ENCODE measurements at regions not wholly inside any gene's neighbourhood (a gene's known extent, or its start where the extent isn't known, plus 50 kb on each side); places are given as distances from the start of the nearest gene placed in this dataset.

DNA sequence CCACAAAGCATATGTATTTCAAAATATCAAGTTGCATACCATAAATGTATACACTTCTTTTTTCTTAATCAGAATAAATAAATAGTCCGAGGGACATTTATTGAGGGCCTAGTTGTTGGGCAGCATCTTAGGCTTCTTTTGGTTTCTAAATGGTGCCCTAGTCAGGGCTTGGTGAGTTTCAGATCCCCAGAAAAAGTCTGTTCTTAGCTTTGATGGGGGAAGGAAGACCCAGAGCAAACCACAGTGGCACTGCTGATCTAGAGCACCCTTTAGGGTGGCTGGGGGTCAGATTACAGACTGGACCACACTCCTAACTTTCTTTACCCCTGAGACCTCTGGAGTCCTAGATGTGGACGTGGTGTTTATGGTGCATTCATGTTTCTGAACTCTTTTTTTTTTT lies 97.8 kb downstream of the C9orf152 start:
- TF ChIP-seq, protein P1, sequence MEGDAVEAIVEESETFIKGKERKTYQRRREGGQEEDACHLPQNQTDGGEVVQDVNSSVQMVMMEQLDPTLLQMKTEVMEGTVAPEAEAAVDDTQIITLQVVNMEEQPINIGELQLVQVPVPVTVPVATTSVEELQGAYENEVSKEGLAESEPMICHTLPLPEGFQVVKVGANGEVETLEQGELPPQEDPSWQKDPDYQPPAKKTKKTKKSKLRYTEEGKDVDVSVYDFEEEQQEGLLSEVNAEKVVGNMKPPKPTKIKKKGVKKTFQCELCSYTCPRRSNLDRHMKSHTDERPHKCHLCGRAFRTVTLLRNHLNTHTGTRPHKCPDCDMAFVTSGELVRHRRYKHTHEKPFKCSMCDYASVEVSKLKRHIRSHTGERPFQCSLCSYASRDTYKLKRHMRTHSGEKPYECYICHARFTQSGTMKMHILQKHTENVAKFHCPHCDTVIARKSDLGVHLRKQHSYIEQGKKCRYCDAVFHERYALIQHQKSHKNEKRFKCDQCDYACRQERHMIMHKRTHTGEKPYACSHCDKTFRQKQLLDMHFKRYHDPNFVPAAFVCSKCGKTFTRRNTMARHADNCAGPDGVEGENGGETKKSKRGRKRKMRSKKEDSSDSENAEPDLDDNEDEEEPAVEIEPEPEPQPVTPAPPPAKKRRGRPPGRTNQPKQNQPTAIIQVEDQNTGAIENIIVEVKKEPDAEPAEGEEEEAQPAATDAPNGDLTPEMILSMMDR (conservative IDR thresholded peaks at IDR 0.05; ENCODE audit: low read depth, low read length), result no peak
- TF ChIP-seq FOS (IDR thresholded peaks at IDR 0.05; ENCODE audit: low read depth, low read length), result no peak
- no peak for TF ChIP-seq POLR2A (IDR thresholded peaks at IDR 0.05; ENCODE audit: low read depth, low read length)
- TF ChIP-seq, protein P2, sequence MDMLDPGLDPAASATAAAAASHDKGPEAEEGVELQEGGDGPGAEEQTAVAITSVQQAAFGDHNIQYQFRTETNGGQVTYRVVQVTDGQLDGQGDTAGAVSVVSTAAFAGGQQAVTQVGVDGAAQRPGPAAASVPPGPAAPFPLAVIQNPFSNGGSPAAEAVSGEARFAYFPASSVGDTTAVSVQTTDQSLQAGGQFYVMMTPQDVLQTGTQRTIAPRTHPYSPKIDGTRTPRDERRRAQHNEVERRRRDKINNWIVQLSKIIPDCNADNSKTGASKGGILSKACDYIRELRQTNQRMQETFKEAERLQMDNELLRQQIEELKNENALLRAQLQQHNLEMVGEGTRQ (IDR thresholded peaks at IDR 0.05; ENCODE audit: low read depth, low read length), result no peak
- no peak for TF ChIP-seq MAFK (IDR thresholded peaks at IDR 0.05; ENCODE audit: low read depth, low read length)
- no peak for TF ChIP-seq MXI1 (IDR thresholded peaks at IDR 0.05; ENCODE audit: borderline replicate concordance, low read depth, low read length)
- TF ChIP-seq CEBPB (IDR thresholded peaks at IDR 0.05; ENCODE audit: low read depth, low read length), result no peak
- TF ChIP-seq BHLHE40 (IDR thresholded peaks at IDR 0.05; ENCODE audit: low read depth, low read length), result no peak
- no peak for TF ChIP-seq RCOR1 (IDR thresholded peaks at IDR 0.05; ENCODE audit: insufficient replicate concordance, low read length)
- TF ChIP-seq, protein P3, sequence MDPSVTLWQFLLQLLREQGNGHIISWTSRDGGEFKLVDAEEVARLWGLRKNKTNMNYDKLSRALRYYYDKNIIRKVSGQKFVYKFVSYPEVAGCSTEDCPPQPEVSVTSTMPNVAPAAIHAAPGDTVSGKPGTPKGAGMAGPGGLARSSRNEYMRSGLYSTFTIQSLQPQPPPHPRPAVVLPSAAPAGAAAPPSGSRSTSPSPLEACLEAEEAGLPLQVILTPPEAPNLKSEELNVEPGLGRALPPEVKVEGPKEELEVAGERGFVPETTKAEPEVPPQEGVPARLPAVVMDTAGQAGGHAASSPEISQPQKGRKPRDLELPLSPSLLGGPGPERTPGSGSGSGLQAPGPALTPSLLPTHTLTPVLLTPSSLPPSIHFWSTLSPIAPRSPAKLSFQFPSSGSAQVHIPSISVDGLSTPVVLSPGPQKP (IDR thresholded peaks at IDR 0.05; ENCODE audit: borderline replicate concordance, low read depth, low read length), result no peak

All from IMR-90 (cell line).